Fibroblast of lung (primary cell): ENCODE measurements at regions not wholly inside any gene's neighbourhood (a gene's known extent, or its start where the extent isn't known, plus 50 kb on each side); places are given as distances from the start of the nearest gene placed in this dataset.

Experiments
- DNase-seq, 2 donors: peaks; one replicate each; pipeline versions ENCODE4 v3.0.0 to v3.0.0-alpha.2; 2010; ENCODE audit warnings: low read depth in 2 of 2
- H2AFZ ChIP-seq: 2 replicates; pipeline ENCODE4 v1.5.1; 2012; ENCODE audit warnings: low read length, control low read depth, inconsistent platforms
- H3K27ac ChIP-seq: 2 replicates; pipeline ENCODE4 v1.5.1; 2011; ENCODE audit warnings: low read length, control low read depth; ENCODE audit not compliant: insufficient read depth
- H3K27me3 ChIP-seq: 2 replicates; pipeline ENCODE4 v1.5.1; 2011; ENCODE audit warnings: mild to moderate bottlenecking, low read length; ENCODE audit not compliant: control insufficient read depth, insufficient read depth
- H3K36me3 ChIP-seq: 2 replicates; pipeline ENCODE4 v1.5.1; 2011; ENCODE audit warnings: low read length; ENCODE audit not compliant: control insufficient read depth, insufficient read depth
- H3K4me1 ChIP-seq: 2 replicates; pipeline ENCODE4 v1.5.1; 2011; ENCODE audit warnings: low read length; ENCODE audit not compliant: control insufficient read depth, insufficient read depth; ENCODE audit errors: extremely low read depth
- H3K4me2 ChIP-seq: 2 replicates; pipeline ENCODE4 v1.5.1; 2011; ENCODE audit warnings: low read length, control low read depth; ENCODE audit not compliant: insufficient read depth; ENCODE audit errors: extremely low read depth
- H3K4me3 ChIP-seq, 4 experiments: fragments of 200-600 bp in 1 of 4; sonication (generic) in 1 of 4; replicated peaks in 1 of 4; 2 replicates each; pipeline ENCODE4 v1.5.1; 2011 to 2016; ENCODE audit warnings: low read length in 4 of 4, low read depth in 3 of 4, mild to moderate bottlenecking in 3 of 4, control low read depth in 2 of 4, inconsistent platforms in 1 of 4, mixed read lengths in 1 of 4; ENCODE audit not compliant: insufficient read depth in 1 of 4; ENCODE audit errors: control extremely low read depth in 1 of 4
- H3K79me2 ChIP-seq: 2 replicates; pipeline ENCODE4 v1.5.1; 2012; ENCODE audit warnings: mild to moderate bottlenecking, low read length, inconsistent platforms; ENCODE audit not compliant: control insufficient read depth, insufficient read depth
- H3K9ac ChIP-seq: 2 replicates; pipeline ENCODE4 v1.5.1; 2011; ENCODE audit warnings: mild to moderate bottlenecking, low read length, control low read depth; ENCODE audit not compliant: insufficient read depth
- H3K9me3 ChIP-seq: 2 replicates; pipeline ENCODE4 v1.5.1; 2012; ENCODE audit warnings: low read depth, low read length; ENCODE audit not compliant: control insufficient read depth, insufficient read depth
- H4K20me1 ChIP-seq: 2 replicates; pipeline ENCODE4 v1.5.1; 2011; ENCODE audit warnings: low read length; ENCODE audit not compliant: control insufficient read depth, insufficient read depth; ENCODE audit errors: extremely low read depth
- CTCF ChIP-seq, 2 donors: IDR thresholded peaks in 1 of 2; conservative IDR thresholded peaks in 1 of 2; 1 replicate in 1 of 2; 2 replicates in 1 of 2; pipeline ENCODE4 v1.5.1; 2011 to 2012; ENCODE audit warnings: low read length in 2 of 2, control low read depth in 1 of 2, inconsistent platforms in 1 of 2, low read depth in 1 of 2, mild to moderate bottlenecking in 1 of 2
- EZH2 ChIP-seq: IDR thresholded peaks from 2 replicates; pipeline ENCODE4 v1.5.1; 2012; ENCODE audit warnings: low read length, control low read depth, mild to moderate bottlenecking; ENCODE audit errors: missing control alignments

DNA sequence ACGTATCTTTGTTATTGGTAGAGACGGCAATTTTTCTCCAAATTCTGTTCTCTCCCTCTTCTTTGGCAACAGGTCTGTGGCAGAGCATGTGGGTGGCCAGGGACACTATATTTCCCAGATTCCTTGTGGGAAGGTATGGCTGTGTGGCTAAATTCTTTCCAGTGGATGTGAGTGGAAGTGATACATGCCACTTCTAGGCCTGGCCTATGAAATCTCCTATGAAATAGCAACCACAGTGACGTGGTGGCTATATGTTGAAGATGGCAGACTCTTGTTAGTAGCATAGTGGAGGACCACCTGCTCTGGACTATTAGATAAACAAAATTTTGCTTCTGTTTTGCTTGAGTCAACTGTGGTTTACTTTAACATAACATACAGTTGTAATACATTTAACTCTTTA is 243.3 kb downstream of the IL20RB start:
- Histone ChIP-seq H3K9me3 (no peaks in the 10 kb centered on the region), H4K20me1 (no peaks in the 10 kb centered on the region), H3K36me3 (no peaks in the 10 kb centered on the region), H3K4me2 (no peak overlapping the region), H3K79me2 (no peaks in the 10 kb centered on the region), H2AFZ (no peak overlapping the region), H3K9ac (no peak overlapping the region), H3K4me1 (no peaks in the 10 kb centered on the region), H3K4me3 (no peak overlapping the region), H3K27ac (no peak overlapping the region), H3K27me3 (no peaks in the 10 kb centered on the region)
- no peak for DNase-seq
- TF ChIP-seq CTCF (conservative IDR thresholded peaks at IDR 0.05 in 1 of 2, IDR thresholded peaks at IDR 0.05 in 1 of 2; ENCODE audit: low read depth in 1 of 2, low read length in 2 of 2) (no peak), EZH2 (no peak)

DNA sequence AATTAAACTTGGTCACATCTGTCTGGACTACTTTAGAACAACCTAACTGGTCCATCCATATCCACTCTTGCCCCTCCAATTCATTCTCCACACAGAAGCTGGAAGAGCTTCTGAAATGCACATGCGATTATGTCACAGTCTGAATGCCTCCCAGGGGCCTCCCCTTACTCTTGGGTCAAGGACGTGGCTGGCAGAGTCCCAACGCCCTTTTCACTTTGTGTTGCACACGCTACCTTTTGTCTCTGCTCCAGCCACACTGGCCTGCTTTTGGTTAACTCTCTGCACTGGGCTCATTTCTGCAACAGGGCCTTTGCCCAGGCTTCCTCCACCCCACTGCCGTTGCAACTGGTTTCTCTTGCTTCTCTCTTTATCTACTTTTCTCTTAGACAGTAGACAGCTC is 245.2 kb downstream of the IL20RB start:
- Histone ChIP-seq H4K20me1 (no peaks in the 10 kb centered on the region), H3K4me3 (no peak overlapping the region), H3K4me1 (no peaks in the 10 kb centered on the region), H3K9me3 (no peaks in the 10 kb centered on the region), H3K27ac (no peak overlapping the region), H3K79me2 (no peaks in the 10 kb centered on the region), H2AFZ (no peak overlapping the region), H3K9ac (no peak overlapping the region), H3K36me3 (no peaks in the 10 kb centered on the region), H3K27me3 (no peaks in the 10 kb centered on the region), H3K4me2 (no peak overlapping the region)
- no peak for DNase-seq
- TF ChIP-seq CTCF (conservative IDR thresholded peaks at IDR 0.05 in 1 of 2, IDR thresholded peaks at IDR 0.05 in 1 of 2; ENCODE audit: low read depth in 1 of 2, low read length in 2 of 2) = no peak
- TF ChIP-seq EZH2 = no peak

DNA sequence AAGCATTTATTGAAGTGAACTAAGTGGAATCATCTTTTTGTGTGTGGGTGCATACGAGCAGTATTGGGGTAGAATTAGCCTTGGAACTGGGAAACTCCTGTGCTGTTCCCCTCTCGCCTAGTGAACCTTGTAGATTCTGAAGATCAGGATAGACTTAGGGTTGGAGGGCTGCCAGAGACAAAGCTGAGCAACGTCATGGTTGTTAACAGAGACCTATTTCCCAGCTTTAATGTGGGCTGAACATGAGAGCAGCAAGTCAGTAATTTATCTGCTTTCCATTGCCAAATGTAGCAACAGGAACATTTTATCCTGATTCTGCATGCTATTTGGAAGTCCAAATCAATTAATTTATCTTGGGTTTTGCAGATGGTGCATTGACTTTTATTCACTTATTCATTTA is 246.6 kb downstream of the IL20RB start:
- TF ChIP-seq CTCF (conservative IDR thresholded peaks at IDR 0.05 in 1 of 2, IDR thresholded peaks at IDR 0.05 in 1 of 2; ENCODE audit: low read depth in 1 of 2, low read length in 2 of 2) (no peak), EZH2 (no peak)
- no peaks in the 10 kb centered on the region for H3K79me2 ChIP-seq

More for the DNA sequence above, 246.6 kb downstream of the IL20RB start:
- Histone ChIP-seq H3K9ac (no peak overlapping the region), H3K4me3 (no peak overlapping the region), H3K27me3 (no peaks in the 10 kb centered on the region), H3K36me3 (no peaks in the 10 kb centered on the region), H4K20me1 (no peaks in the 10 kb centered on the region), H3K9me3 (no peaks in the 10 kb centered on the region), H3K4me2 (no peak overlapping the region), H3K4me1 (no peaks in the 10 kb centered on the region), H2AFZ (no peak overlapping the region), H3K27ac (no peak overlapping the region)
- no peak for DNase-seq
